ENCODE measurements at regions not wholly inside any gene's neighbourhood (a gene's known extent, or its start where the extent isn't known, plus 50 kb on each side); places are given as distances from the start of the nearest gene placed in this dataset.
"Not testable (repeated sequence)": the region's sequence is repeated elsewhere in the genome, so short reads cannot be mapped to it uniquely, and the experiment has no call there.

GRCh38 chr7:13604178-13604577 is 385.3 kb downstream of the ETV1 start:
- H3K36me3 ChIP-seq (ENCODE audit: insufficient read depth, insufficient read length, low read length): no peaks in the 10 kb centered on the region
- no peaks in the 10 kb centered on the region for H3K4me1 ChIP-seq (ENCODE audit: insufficient read depth, insufficient read length)
- peaks cover 15% of the 10 kb centered on the region for H3K9me3 ChIP-seq (ENCODE audit: insufficient read depth, low read length)
- no peaks in the 10 kb centered on the region for H3K27me3 ChIP-seq (ENCODE audit: insufficient read depth, insufficient read length)
- TF ChIP-seq ZNF274 (IDR thresholded peaks at IDR 0.05; ENCODE audit: low read depth, low read length) (no peak), SUZ12 (IDR thresholded peaks at IDR 0.05; ENCODE audit: extremely low read depth, insufficient read depth, insufficient read length) (no peak), YY1 (IDR thresholded peaks at IDR 0.05; ENCODE audit: insufficient read depth, insufficient read length) (no peak)
- no peak for DNase-seq (ENCODE audit: low read depth, low spot score)
- no peak overlapping the region for H3K9ac ChIP-seq (ENCODE audit: insufficient read length, low read depth)
- no peak overlapping the region for H3K4me3 ChIP-seq (ENCODE audit: insufficient read length, low read depth)

- peaks cover 15% of the 10 kb centered on the region for H3K9me3 ChIP-seq (ENCODE audit: insufficient read depth, low read length)
- TF ChIP-seq SUZ12 (IDR thresholded peaks at IDR 0.05; ENCODE audit: extremely low read depth, insufficient read depth, insufficient read length) (no peak), YY1 (IDR thresholded peaks at IDR 0.05; ENCODE audit: insufficient read depth, insufficient read length) (no peak), ZNF274 (IDR thresholded peaks at IDR 0.05; ENCODE audit: low read depth, low read length) (no peak)
- no peak overlapping the region for H3K4me3 ChIP-seq (ENCODE audit: insufficient read length, low read depth)
- no peak for DNase-seq (ENCODE audit: low read depth, low spot score)
- no peaks in the 10 kb centered on the region for H3K36me3 ChIP-seq (ENCODE audit: insufficient read depth, insufficient read length, low read length)
- H3K4me1 ChIP-seq (ENCODE audit: insufficient read depth, insufficient read length): no peaks in the 10 kb centered on the region
- H3K27me3 ChIP-seq (ENCODE audit: insufficient read depth, insufficient read length): no peaks in the 10 kb centered on the region
- H3K9ac ChIP-seq (ENCODE audit: insufficient read length, low read depth): no peak overlapping the region
These were observed 379.1 kb downstream of the ETV1 start for GRCh38 chr7:13610372-13610771.

DNA sequence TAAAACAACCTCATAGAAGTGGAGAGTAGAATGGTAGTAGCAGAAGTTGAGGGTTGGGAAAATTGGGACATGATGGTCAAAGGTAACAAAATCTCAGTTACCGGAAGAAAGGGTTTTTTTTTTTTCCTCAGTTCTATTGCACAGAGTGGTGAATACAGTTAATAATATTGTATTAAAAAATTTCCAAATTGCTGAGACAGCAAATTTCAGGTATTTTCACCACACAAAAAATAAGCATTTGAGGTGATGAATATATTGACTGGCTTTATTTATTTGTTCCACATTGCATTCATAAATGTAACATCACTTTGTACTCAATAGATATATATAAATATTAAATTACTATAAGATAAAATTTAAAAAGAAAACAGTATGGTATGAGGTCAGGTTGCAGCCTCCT is 373.8 kb downstream of the ETV1 start:
- Histone ChIP-seq H3K9ac (ENCODE audit: insufficient read length, low read depth) (no peak overlapping the region), H3K4me3 (ENCODE audit: insufficient read length, low read depth) (no peak overlapping the region), H3K4me1 (ENCODE audit: insufficient read depth, insufficient read length) (no peaks in the 10 kb centered on the region), H3K27me3 (ENCODE audit: insufficient read depth, insufficient read length) (no peaks in the 10 kb centered on the region), H3K9me3 (ENCODE audit: insufficient read depth, low read length) (no peaks in the 10 kb centered on the region), H3K36me3 (ENCODE audit: insufficient read depth, insufficient read length, low read length) (no peaks in the 10 kb centered on the region)
- no peak for TF ChIP-seq YY1 (IDR thresholded peaks at IDR 0.05; ENCODE audit: insufficient read depth, insufficient read length)
- no peak for DNase-seq (ENCODE audit: low read depth, low spot score)

GRCh38 chr7:13627455-13627854 is 362.0 kb downstream of the ETV1 start:
- H3K4me1 ChIP-seq (ENCODE audit: insufficient read depth, insufficient read length): no peaks in the 10 kb centered on the region
- H3K36me3 ChIP-seq (ENCODE audit: insufficient read depth, insufficient read length, low read length): no peaks in the 10 kb centered on the region
- no peaks in the 10 kb centered on the region for H3K27me3 ChIP-seq (ENCODE audit: insufficient read depth, insufficient read length)
- H3K9me3 ChIP-seq (ENCODE audit: insufficient read depth, low read length): no peaks in the 10 kb centered on the region
- H3K9ac ChIP-seq (ENCODE audit: insufficient read length, low read depth): no peak overlapping the region
- no peak overlapping the region for H3K4me3 ChIP-seq (ENCODE audit: insufficient read length, low read depth)
- no peak for DNase-seq (ENCODE audit: low read depth, low spot score)
- no peak for TF ChIP-seq ZNF274 (IDR thresholded peaks at IDR 0.05; ENCODE audit: low read depth, low read length)
- no peak for TF ChIP-seq YY1 (IDR thresholded peaks at IDR 0.05; ENCODE audit: insufficient read depth, insufficient read length)
- TF ChIP-seq SUZ12 (IDR thresholded peaks at IDR 0.05; ENCODE audit: extremely low read depth, insufficient read depth, insufficient read length): no peak

DNA sequence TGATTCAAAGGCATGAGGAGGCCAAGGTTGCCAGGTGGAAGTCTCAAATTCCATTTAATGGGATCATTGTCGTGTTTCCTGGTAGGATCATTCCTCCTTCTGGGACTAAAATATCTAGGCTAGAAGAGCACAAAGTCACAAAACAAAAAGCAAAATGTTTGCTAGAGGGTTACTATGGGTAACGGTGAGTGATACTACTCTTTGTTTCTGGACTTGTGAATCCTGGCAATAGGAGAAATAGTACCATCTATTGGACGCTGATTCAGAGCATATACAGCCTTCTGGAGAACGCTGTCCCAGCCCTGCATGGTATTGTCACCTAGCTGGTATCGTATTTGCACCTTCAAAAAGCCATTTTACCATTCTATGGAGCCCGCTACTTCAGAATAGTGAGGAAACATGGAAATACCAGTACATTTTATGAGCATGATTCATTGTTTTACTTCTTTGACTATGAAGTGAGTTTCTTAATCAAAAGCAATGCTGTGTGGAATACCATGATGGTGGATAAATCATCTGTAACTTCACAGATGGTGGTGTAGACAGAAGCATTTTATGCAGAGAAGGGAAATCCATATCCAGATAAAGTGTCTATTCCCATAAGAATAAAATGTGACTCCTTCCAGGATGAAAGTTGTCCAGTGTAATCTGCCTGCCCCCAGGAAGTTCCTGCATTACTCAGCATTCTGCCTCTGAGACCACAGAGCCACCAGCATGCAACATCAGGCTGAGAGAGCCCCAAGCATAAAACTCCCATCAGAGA is 361.0 kb downstream of the ETV1 start:
- H3K4me1 ChIP-seq (ENCODE audit: insufficient read depth, insufficient read length): no peaks in the 10 kb centered on the region
- H3K9ac ChIP-seq (ENCODE audit: insufficient read length, low read depth): no peak overlapping the region
- H3K36me3 ChIP-seq (ENCODE audit: insufficient read depth, insufficient read length, low read length): no peaks in the 10 kb centered on the region
- no peaks in the 10 kb centered on the region for H3K9me3 ChIP-seq (ENCODE audit: insufficient read depth, low read length)
- H3K27me3 ChIP-seq (ENCODE audit: insufficient read depth, insufficient read length): no peaks in the 10 kb centered on the region
- no peak overlapping the region for H3K4me3 ChIP-seq (ENCODE audit: insufficient read length, low read depth)
- no peak for DNase-seq (ENCODE audit: low read depth, low spot score)
- TF ChIP-seq ZNF274 (IDR thresholded peaks at IDR 0.05; ENCODE audit: low read depth, low read length) (no peak), YY1 (IDR thresholded peaks at IDR 0.05; ENCODE audit: insufficient read depth, insufficient read length) (no peak), SUZ12 (IDR thresholded peaks at IDR 0.05; ENCODE audit: extremely low read depth, insufficient read depth, insufficient read length) (no peak)

DNA sequence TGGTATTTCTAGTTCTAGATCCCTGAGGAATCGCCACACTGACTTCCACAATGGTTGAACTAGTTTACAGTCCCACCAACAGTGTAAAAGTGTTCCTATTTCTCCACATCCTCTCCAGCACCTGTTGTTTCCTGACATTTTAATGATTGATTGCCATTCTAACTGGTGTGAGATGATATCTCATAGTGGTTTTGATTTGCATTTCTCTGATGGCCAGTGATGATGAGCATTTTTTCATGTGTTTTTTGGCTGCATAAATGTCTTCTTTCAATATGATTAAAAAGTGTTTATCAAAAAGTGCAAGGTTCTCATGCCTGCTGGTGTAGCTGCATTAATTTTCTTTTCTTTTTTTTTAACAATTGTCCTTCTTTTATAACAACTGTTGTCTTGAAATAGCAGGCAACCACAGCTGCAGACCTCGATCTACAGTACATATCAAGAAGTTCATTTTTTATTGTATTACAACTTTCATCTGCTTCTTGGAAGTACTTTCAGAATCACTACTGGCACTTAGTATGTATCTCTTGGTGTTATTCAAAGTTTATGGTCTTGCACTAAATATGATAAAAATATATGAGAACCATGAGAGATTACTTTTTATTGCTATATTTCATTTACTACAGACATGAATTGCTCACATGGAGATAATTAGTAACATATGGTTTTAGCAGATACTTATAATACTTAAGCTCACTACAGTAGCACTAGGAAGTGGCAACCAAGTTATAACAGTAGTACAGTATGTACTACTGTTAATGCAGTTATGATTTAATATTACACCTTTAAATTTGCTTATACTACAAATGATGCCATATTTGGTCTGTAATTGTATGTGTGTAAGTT is 358.0 kb downstream of the ETV1 start:
- H3K9me3 ChIP-seq (ENCODE audit: insufficient read depth, low read length); H3K4me1 ChIP-seq (ENCODE audit: insufficient read depth, insufficient read length); H3K27me3 ChIP-seq (ENCODE audit: insufficient read depth, insufficient read length); H3K4me3 ChIP-seq (ENCODE audit: insufficient read length, low read depth); H3K36me3 ChIP-seq (ENCODE audit: insufficient read depth, insufficient read length, low read length); H3K9ac ChIP-seq (ENCODE audit: insufficient read length, low read depth); DNase-seq (ENCODE audit: low read depth, low spot score): not testable (repeated sequence)

GRCh38 chr7:13633857-13634256 is 355.6 kb downstream of the ETV1 start:
- TF ChIP-seq SUZ12 (IDR thresholded peaks at IDR 0.05; ENCODE audit: extremely low read depth, insufficient read depth, insufficient read length) (no peak), YY1 (IDR thresholded peaks at IDR 0.05; ENCODE audit: insufficient read depth, insufficient read length) (no peak), ZNF274 (IDR thresholded peaks at IDR 0.05; ENCODE audit: low read depth, low read length) (no peak)
- H3K4me3 ChIP-seq (ENCODE audit: insufficient read length, low read depth): no peak overlapping the region
- no peaks in the 10 kb centered on the region for H3K9me3 ChIP-seq (ENCODE audit: insufficient read depth, low read length)
- H3K36me3 ChIP-seq (ENCODE audit: insufficient read depth, insufficient read length, low read length): no peaks in the 10 kb centered on the region
- no peak for DNase-seq (ENCODE audit: low read depth, low spot score)
- H3K9ac ChIP-seq (ENCODE audit: insufficient read length, low read depth): no peak overlapping the region
- H3K27me3 ChIP-seq (ENCODE audit: insufficient read depth, insufficient read length): no peaks in the 10 kb centered on the region
- H3K4me1 ChIP-seq (ENCODE audit: insufficient read depth, insufficient read length): no peaks in the 10 kb centered on the region
